ENCODE measurements at regions not wholly inside any gene's neighbourhood (a gene's known extent, or its start where the extent isn't known, plus 50 kb on each side); places are given as distances from the start of the nearest gene placed in this dataset.

GRCh38 chr4:3818371-3818770 lies 52.2 kb downstream of the ADRA2C start:
- no peaks in the 10 kb centered on the region for H3K4me1 Mint-ChIP-seq
- no peak for DNase-seq
- no peaks in the 10 kb centered on the region for H3K27me3 Mint-ChIP-seq
- ChIA-PET POLR2A (no interaction called here), CTCF (no interaction called here)
- H3K27ac Mint-ChIP-seq = no peak overlapping the region
- H3K9me3 Mint-ChIP-seq = no peaks in the 10 kb centered on the region
- H3K4me3 Mint-ChIP-seq = no peak overlapping the region
- no peaks in the 10 kb centered on the region for H3K36me3 Mint-ChIP-seq (ENCODE audit: low read depth)

- ChIA-PET POLR2A (no interaction called here), CTCF (no interaction called here)
- H3K27me3 Mint-ChIP-seq = no peaks in the 10 kb centered on the region
- H3K27ac Mint-ChIP-seq = no peak overlapping the region
- no peak for DNase-seq
- H3K9me3 Mint-ChIP-seq = no peaks in the 10 kb centered on the region
- no peak overlapping the region for H3K4me3 Mint-ChIP-seq
- no peaks in the 10 kb centered on the region for H3K4me1 Mint-ChIP-seq
- H3K36me3 Mint-ChIP-seq (ENCODE audit: low read depth) = no peaks in the 10 kb centered on the region
Observed at GRCh38 chr4:3819210-3819919, 53.2 kb downstream of the ADRA2C start.

GRCh38 chr4:3820016-3820805 lies 54.0 kb downstream of the ADRA2C start:
- Mint-ChIP-seq H3K4me3 (no peak overlapping the region), H3K9me3 (no peaks in the 10 kb centered on the region), H3K27me3 (no peaks in the 10 kb centered on the region), H3K4me1 (no peaks in the 10 kb centered on the region), H3K27ac (no peak overlapping the region), H3K36me3 (ENCODE audit: low read depth) (no peaks in the 10 kb centered on the region)
- POLR2A ChIA-PET = no interaction called here
- CTCF ChIA-PET = no interaction called here
- DNase-seq = no peak

GRCh38 chr4:3820806-3821579 lies 54.8 kb downstream of the ADRA2C start:
- Mint-ChIP-seq H3K9me3 (no peaks in the 10 kb centered on the region), H3K4me3 (no peak overlapping the region), H3K36me3 (ENCODE audit: low read depth) (no peaks in the 10 kb centered on the region), H3K27me3 (no peaks in the 10 kb centered on the region), H3K4me1 (no peaks in the 10 kb centered on the region), H3K27ac (no peak overlapping the region)
- no peak for DNase-seq
- ChIA-PET CTCF (no interaction called here), POLR2A (no interaction called here)

GRCh38 chr4:3821580-3822229 lies 55.5 kb downstream of the ADRA2C start:
- H3K9me3 Mint-ChIP-seq = no peaks in the 10 kb centered on the region
- H3K27me3 Mint-ChIP-seq = no peaks in the 10 kb centered on the region
- H3K4me3 Mint-ChIP-seq = no peak overlapping the region
- H3K4me1 Mint-ChIP-seq = no peaks in the 10 kb centered on the region
- H3K36me3 Mint-ChIP-seq (ENCODE audit: low read depth) = no peaks in the 10 kb centered on the region
- ChIA-PET POLR2A (no interaction called here), CTCF (no interaction called here)
- no peak for DNase-seq
- H3K27ac Mint-ChIP-seq = no peak overlapping the region

GRCh38 chr4:3822230-3822947 lies 56.2 kb downstream of the ADRA2C start:
- POLR2A ChIA-PET = no interaction called here
- H3K27ac Mint-ChIP-seq = no peak overlapping the region
- no peak overlapping the region for H3K4me3 Mint-ChIP-seq
- CTCF ChIA-PET = no interaction called here
- H3K36me3 Mint-ChIP-seq (ENCODE audit: low read depth) = no peaks in the 10 kb centered on the region
- no peaks in the 10 kb centered on the region for H3K27me3 Mint-ChIP-seq
- no peaks in the 10 kb centered on the region for H3K4me1 Mint-ChIP-seq
- no peak for DNase-seq
- no peaks in the 10 kb centered on the region for H3K9me3 Mint-ChIP-seq

- Mint-ChIP-seq H3K36me3 (ENCODE audit: low read depth) (no peaks in the 10 kb centered on the region), H3K27ac (no peak overlapping the region), H3K9me3 (no peaks in the 10 kb centered on the region), H3K27me3 (no peaks in the 10 kb centered on the region), H3K4me1 (no peaks in the 10 kb centered on the region), H3K4me3 (no peak overlapping the region)
- no peak for DNase-seq
- CTCF ChIA-PET = no interaction called here
- POLR2A ChIA-PET = no interaction called here
Observed at GRCh38 chr4:3823496-3824341, 57.5 kb downstream of the ADRA2C start.

GRCh38 chr4:3824521-3825270 lies 58.5 kb downstream of the ADRA2C start:
- Mint-ChIP-seq H3K36me3 (ENCODE audit: low read depth) (no peaks in the 10 kb centered on the region), H3K4me1 (no peaks in the 10 kb centered on the region), H3K4me3 (no peak overlapping the region), H3K9me3 (no peaks in the 10 kb centered on the region), H3K27ac (no peak overlapping the region), H3K27me3 (no peaks in the 10 kb centered on the region)
- ChIA-PET POLR2A (no interaction called here), CTCF (no interaction called here)
- no peak for DNase-seq

- Mint-ChIP-seq H3K36me3 (ENCODE audit: low read depth) (no peaks in the 10 kb centered on the region), H3K4me1 (no peaks in the 10 kb centered on the region), H3K27ac (no peak overlapping the region), H3K4me3 (no peak overlapping the region), H3K27me3 (no peaks in the 10 kb centered on the region), H3K9me3 (no peaks in the 10 kb centered on the region)
- no peak for DNase-seq
- CTCF ChIA-PET = no interaction called here
- POLR2A ChIA-PET = no interaction called here
Observed at GRCh38 chr4:3825530-3825929, 59.3 kb downstream of the ADRA2C start.

- POLR2A ChIA-PET = no interaction called here
- Mint-ChIP-seq H3K36me3 (ENCODE audit: low read depth) (no peaks in the 10 kb centered on the region), H3K9me3 (no peaks in the 10 kb centered on the region), H3K27me3 (no peaks in the 10 kb centered on the region), H3K27ac (no peak overlapping the region), H3K4me1 (no peaks in the 10 kb centered on the region), H3K4me3 (no peak overlapping the region)
- no peak for DNase-seq
- CTCF ChIA-PET = no interaction called here
Observed at GRCh38 chr4:3826247-3827172, 60.3 kb downstream of the ADRA2C start.
